CD4-positive, CD25-positive, alpha-beta regulatory T cell (primary cell): ENCODE measurements at regions not wholly inside any gene's neighbourhood (a gene's known extent, or its start where the extent isn't known, plus 50 kb on each side); places are given as distances from the start of the nearest gene placed in this dataset.

Source experiments
- ATAC-seq, 2 donors: fragments of 150-1000 bp; cut with Tn5 transposase; one replicate each; pipeline ENCODE4 v1.10.0; 2021; ENCODE audit warnings: low read depth in 2 of 2, moderate number of reproducible peaks in 2 of 2, moderate library complexity in 1 of 2
- DNase-seq, 3 donors: peaks; one replicate each; pipeline versions ENCODE4 v3.0.0 to v3.0.0-alpha.2; 2012 to 2022; ENCODE audit warnings: mixed read lengths in 1 of 3
- H3K27ac ChIP-seq: one replicate; pipeline ENCODE4 v1.7.0; 2013; ENCODE audit warnings: mild to moderate bottlenecking, low read length; ENCODE audit not compliant: insufficient read depth, poor library complexity, severe bottlenecking
- H3K27me3 ChIP-seq: one replicate; pipeline ENCODE4 v1.7.0; 2013; ENCODE audit warnings: low read length; ENCODE audit not compliant: control insufficient read depth, insufficient read depth
- H3K36me3 ChIP-seq: one replicate; pipeline ENCODE4 v1.7.0; 2013; ENCODE audit warnings: mild to moderate bottlenecking, low read length, moderate library complexity; ENCODE audit not compliant: control insufficient read depth, insufficient read depth
- H3K4me1 ChIP-seq: 2 replicates; pipeline ENCODE4 v1.7.0; 2013; ENCODE audit warnings: mild to moderate bottlenecking, low read length; ENCODE audit not compliant: insufficient read depth, control insufficient read depth, poor library complexity, severe bottlenecking
- H3K4me3 ChIP-seq: one replicate; pipeline ENCODE4 v1.7.0; 2013; ENCODE audit warnings: low read depth, mild to moderate bottlenecking, low read length, moderate library complexity
- H3K9me3 ChIP-seq, 2 experiments: 1 replicate in 1 of 2; 2 replicates in 1 of 2; pipeline ENCODE4 v1.7.0; 2013; ENCODE audit warnings: low read length in 2 of 2, mild to moderate bottlenecking in 1 of 2, moderate library complexity in 1 of 2; ENCODE audit not compliant: control insufficient read depth in 2 of 2
- H3K27ac Mint-ChIP-seq, 3 donors: one replicate each; pipeline ENCODE4 v1.8.0; 2020 to 2022; ENCODE audit warnings: mild to moderate bottlenecking in 3 of 3, mixed read lengths in 3 of 3, moderate library complexity in 2 of 3
- H3K27me3 Mint-ChIP-seq: one replicate; pipeline ENCODE4 v1.8.0; 2022; ENCODE audit warnings: mild to moderate bottlenecking, mixed read lengths
- H3K36me3 Mint-ChIP-seq: one replicate; pipeline ENCODE4 v1.8.0; 2020; ENCODE audit warnings: mixed read lengths
- H3K4me1 Mint-ChIP-seq, 4 donors: one replicate each; pipeline ENCODE4 v1.8.0; 2020 to 2022; ENCODE audit warnings: mixed read lengths in 4 of 4, mild to moderate bottlenecking in 1 of 4
- H3K4me3 Mint-ChIP-seq, 4 donors: one replicate each; pipeline ENCODE4 v1.8.0; 2020 to 2022; ENCODE audit warnings: mild to moderate bottlenecking in 4 of 4, mixed read lengths in 4 of 4, moderate library complexity in 3 of 4
- H3K9me3 Mint-ChIP-seq, 7 donors: one replicate each; pipeline ENCODE4 v1.8.0; 2020 to 2022; ENCODE audit warnings: mixed read lengths in 7 of 7, mild to moderate bottlenecking in 3 of 7, moderate library complexity in 2 of 7

DNA sequence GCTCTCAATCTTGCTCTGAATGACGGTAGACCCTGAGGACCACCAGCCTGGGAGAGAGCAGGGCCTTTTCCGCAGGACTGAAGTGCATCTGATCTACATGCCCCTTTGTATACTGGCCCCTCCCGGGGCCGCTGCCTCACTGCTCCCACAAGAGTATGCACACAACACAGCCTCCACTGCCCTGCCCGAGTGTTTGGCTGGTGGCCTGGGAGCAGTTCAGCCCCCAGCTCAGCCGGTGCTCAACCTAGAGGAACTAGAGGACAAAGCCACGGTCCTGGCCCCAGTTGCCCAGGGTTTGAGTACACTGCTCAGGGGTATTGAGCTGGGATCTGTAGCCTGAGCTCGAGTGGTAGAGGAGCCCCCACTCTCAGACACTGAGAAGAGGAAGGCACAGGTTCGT is 118.9 kb upstream of the CAB39 start:
- no peaks in the 10 kb centered on the region for H3K9me3 ChIP-seq
- peak overlapping the region in 1 of 3 donors; percentile 80 for H3K27ac Mint-ChIP-seq
- H3K27me3 Mint-ChIP-seq = no peaks in the 10 kb centered on the region
- peaks cover 4% of the 10 kb centered on the region for H3K36me3 Mint-ChIP-seq
- H3K4me3 ChIP-seq = no peak overlapping the region
- H3K4me1 ChIP-seq = peaks cover 21% of the 10 kb centered on the region
- H3K4me1 Mint-ChIP-seq = peaks cover 38 to 83% (median 54%) of the 10 kb centered on the region in 4 donors
- DNase-seq = no peak
- H3K9me3 Mint-ChIP-seq = peaks cover 0 to 8% (median 3%) of the 10 kb centered on the region in 7 donors
- peak overlapping the region in 1 of 4 donors; percentile 92 for H3K4me3 Mint-ChIP-seq
- H3K36me3 ChIP-seq = no peaks in the 10 kb centered on the region
- no peak for ATAC-seq
- H3K27ac ChIP-seq = no peak overlapping the region
- no peaks in the 10 kb centered on the region for H3K27me3 ChIP-seq

GRCh38 chr2:230594286-230594840 is 118.3 kb upstream of the CAB39 start:
- Histone ChIP-seq H3K27ac (no peak overlapping the region), H3K9me3 (no peaks in the 10 kb centered on the region), H3K4me3 (no peak overlapping the region), H3K36me3 (no peaks in the 10 kb centered on the region), H3K4me1 (peaks cover 20% of the 10 kb centered on the region), H3K27me3 (no peaks in the 10 kb centered on the region)
- peaks cover 4% of the 10 kb centered on the region for H3K36me3 Mint-ChIP-seq
- H3K4me1 Mint-ChIP-seq = peaks cover 35 to 87% (median 56%) of the 10 kb centered on the region in 4 donors
- H3K27me3 Mint-ChIP-seq = no peaks in the 10 kb centered on the region
- peaks cover 0 to 6% (median 3%) of the 10 kb centered on the region in 7 donors for H3K9me3 Mint-ChIP-seq
- DNase-seq (no peak), ATAC-seq (no peak)
- H3K27ac Mint-ChIP-seq = peak overlapping the region in 2 of 3 donors; percentile 52 to 80
- H3K4me3 Mint-ChIP-seq = peak overlapping the region in 1 of 4 donors; percentile 18

- Histone ChIP-seq H3K9me3 (no peaks in the 10 kb centered on the region), H3K4me3 (peak overlapping the region; percentile 55), H3K4me1 (peaks cover 56% of the 10 kb centered on the region), H3K27me3 (no peaks in the 10 kb centered on the region), H3K36me3 (no peaks in the 10 kb centered on the region), H3K27ac (peak overlapping the region; percentile 21)
- Mint-ChIP-seq H3K36me3 (peaks cover 5% of the 10 kb centered on the region), H3K27ac (peak overlapping the region in 1 of 3 donors; percentile 72), H3K9me3 (peaks cover 0 to 15% (median 4%) of the 10 kb centered on the region in 7 donors), H3K27me3 (no peaks in the 10 kb centered on the region), H3K4me1 (peaks cover 41 to 91% (median 59%) of the 10 kb centered on the region in 4 donors), H3K4me3 (peak overlapping the region in 1 of 4 donors; percentile 79)
- ATAC-seq (no peak), DNase-seq (no peak)
These were observed 112.8 kb upstream of the CAB39 start for GRCh38 chr2:230599853-230600252.

DNA sequence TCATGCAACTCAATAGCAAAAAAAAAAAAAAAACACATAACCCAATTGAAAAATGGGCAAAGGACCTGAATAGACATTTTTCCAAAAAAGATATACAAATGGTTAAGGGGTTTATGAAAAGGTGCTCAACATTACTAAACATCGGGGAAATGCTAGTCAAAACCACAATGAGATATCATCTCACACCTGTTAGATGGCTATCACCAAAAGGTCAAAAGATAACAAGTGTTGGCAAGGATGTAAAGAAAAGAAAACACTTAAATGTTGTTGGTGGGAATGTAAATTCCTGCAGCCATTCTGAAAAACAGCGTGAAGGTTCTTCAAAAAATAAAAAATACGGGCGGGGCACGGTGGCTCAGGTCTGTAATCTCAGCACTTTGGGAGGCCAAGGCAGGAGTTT is 112.4 kb upstream of the CAB39 start:
- Mint-ChIP-seq H3K36me3 (peaks cover 4% of the 10 kb centered on the region), H3K27me3 (no peaks in the 10 kb centered on the region), H3K9me3 (peaks cover 0 to 18% (median 4%) of the 10 kb centered on the region in 7 donors), H3K4me3 (peak overlapping the region; percentile 36 to 79 (median 54)), H3K4me1 (peaks cover 41 to 93% (median 58%) of the 10 kb centered on the region in 4 donors), H3K27ac (peak overlapping the region in 2 of 3 donors; percentile 72 to 82)
- Histone ChIP-seq H3K4me3 (peak overlapping the region; percentile 55), H3K27ac (peak overlapping the region; percentile 56), H3K27me3 (no peaks in the 10 kb centered on the region), H3K36me3 (no peaks in the 10 kb centered on the region), H3K4me1 (peaks cover 56% of the 10 kb centered on the region), H3K9me3 (no peaks in the 10 kb centered on the region)
- DNase-seq (no peak), ATAC-seq (no peak)

DNA sequence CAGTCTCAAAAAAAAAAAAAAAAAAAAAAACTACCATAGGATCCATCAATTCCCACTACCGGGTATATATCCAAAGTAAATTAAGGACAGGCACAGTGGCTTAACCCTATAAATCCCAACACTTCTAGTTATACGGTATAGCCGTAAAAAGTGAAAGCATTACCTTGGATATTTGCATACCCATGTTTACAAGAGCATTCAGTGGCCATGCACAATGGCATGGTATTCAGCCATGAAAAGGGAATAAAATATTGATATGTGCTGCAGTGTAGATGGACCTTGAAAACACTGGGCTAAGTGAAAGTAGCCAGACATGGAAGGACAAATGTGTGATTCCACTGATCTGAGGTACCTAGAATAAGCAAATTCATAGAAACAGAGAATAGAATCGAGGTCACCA is 111.8 kb upstream of the CAB39 start:
- no peaks in the 10 kb centered on the region for H3K27me3 ChIP-seq
- H3K4me1 ChIP-seq = peaks cover 56% of the 10 kb centered on the region
- Mint-ChIP-seq H3K27me3 (no peaks in the 10 kb centered on the region), H3K9me3 (peaks cover 0 to 24% (median 4%) of the 10 kb centered on the region in 7 donors), H3K36me3 (peaks cover 4% of the 10 kb centered on the region), H3K4me3 (peak overlapping the region; percentile 2 to 79 (median 54)), H3K4me1 (peaks cover 38 to 92% (median 55%) of the 10 kb centered on the region in 4 donors), H3K27ac (peak overlapping the region in 2 of 3 donors; percentile 79 to 82)
- ATAC-seq (no peak), DNase-seq (no peak)
- H3K4me3 ChIP-seq = peak overlapping the region; percentile 58
- H3K9me3 ChIP-seq = no peaks in the 10 kb centered on the region
- no peaks in the 10 kb centered on the region for H3K36me3 ChIP-seq
- H3K27ac ChIP-seq = peak overlapping the region; percentile 56

GRCh38 chr2:230601510-230601909 is 111.1 kb upstream of the CAB39 start:
- Histone ChIP-seq H3K27me3 (no peaks in the 10 kb centered on the region), H3K9me3 (no peaks in the 10 kb centered on the region), H3K27ac (peak overlapping the region; percentile 84), H3K4me3 (no peak overlapping the region), H3K36me3 (no peaks in the 10 kb centered on the region), H3K4me1 (peaks cover 56% of the 10 kb centered on the region)
- H3K4me1 Mint-ChIP-seq = peaks cover 36 to 88% (median 54%) of the 10 kb centered on the region in 4 donors
- H3K27me3 Mint-ChIP-seq = no peaks in the 10 kb centered on the region
- peak overlapping the region in 3 of 4 donors; percentile 16 to 79 (median 71) for H3K4me3 Mint-ChIP-seq
- ATAC-seq (no peak), DNase-seq (peak in 1 of 3 donors; percentile 43)
- peaks cover 4% of the 10 kb centered on the region for H3K36me3 Mint-ChIP-seq
- H3K9me3 Mint-ChIP-seq = peaks cover 0 to 30% (median 5%) of the 10 kb centered on the region in 7 donors
- H3K27ac Mint-ChIP-seq = peak overlapping the region in 2 of 3 donors; percentile 54 to 89

GRCh38 chr2:230602562-230603230 is 109.9 kb upstream of the CAB39 start:
- no peaks in the 10 kb centered on the region for H3K27me3 ChIP-seq
- H3K36me3 Mint-ChIP-seq = peaks cover 4% of the 10 kb centered on the region
- H3K4me1 Mint-ChIP-seq = peaks cover 37 to 80% (median 50%) of the 10 kb centered on the region in 4 donors
- H3K4me3 Mint-ChIP-seq = peak overlapping the region; percentile 71 to 86 (median 79)
- peak; percentile 32 to 92 (median 69) for DNase-seq
- H3K9me3 Mint-ChIP-seq = peaks cover 0 to 38% (median 7%) of the 10 kb centered on the region in 7 donors
- H3K27ac Mint-ChIP-seq = peak overlapping the region; percentile 94 to 99 (median 99)
- H3K27me3 Mint-ChIP-seq = no peaks in the 10 kb centered on the region
- peaks cover 54% of the 10 kb centered on the region for H3K4me1 ChIP-seq
- no peaks in the 10 kb centered on the region for H3K36me3 ChIP-seq
- peak; percentile 91 to 92 for ATAC-seq
- H3K9me3 ChIP-seq = no peaks in the 10 kb centered on the region
- H3K27ac ChIP-seq = peak overlapping the region; percentile 84
- peak overlapping the region; percentile 73 for H3K4me3 ChIP-seq
